DND-41 (cell line): ENCODE measurements at regions not wholly inside any gene's neighbourhood (a gene's known extent, or its start where the extent isn't known, plus 50 kb on each side); places are given as distances from the start of the nearest gene placed in this dataset.

Experiments
- ATAC-seq: fragments of 200-7000 bp; cut with Tn5 transposase; 3 replicates; pipeline ENCODE4 v1.9.1; 2021; ENCODE audit warnings: low read depth; ENCODE audit not compliant: insufficient read depth
- DNase-seq: peaks from one replicate; pipeline ENCODE4 v3.0.0-alpha.2; 2020
- H2AFZ ChIP-seq: 2 replicates; pipeline ENCODE4 v1.6.0; 2012; ENCODE audit warnings: low read depth, low read length
- H3K27ac ChIP-seq: 2 replicates; pipeline ENCODE4 v1.5.1; 2012; ENCODE audit warnings: low read length, inconsistent platforms
- H3K27me3 ChIP-seq: fragments of 200-600 bp; sonication (generic); 2 replicates; pipeline ENCODE4 v1.6.0; 2012; ENCODE audit warnings: low read length, mild to moderate bottlenecking, inconsistent platforms; ENCODE audit not compliant: insufficient read depth, poor library complexity
- H3K36me3 ChIP-seq: 2 replicates; pipeline ENCODE4 v1.5.1; 2012; ENCODE audit warnings: low read length, inconsistent platforms; ENCODE audit not compliant: insufficient read depth
- H3K4me1 ChIP-seq: 2 replicates; pipeline ENCODE4 v1.5.1; 2012; ENCODE audit warnings: mild to moderate bottlenecking, low read length; ENCODE audit not compliant: insufficient read depth
- H3K4me2 ChIP-seq: 2 replicates; pipeline ENCODE4 v1.6.0; 2012; ENCODE audit warnings: mild to moderate bottlenecking, moderate library complexity, low read length, inconsistent platforms; ENCODE audit not compliant: insufficient read depth
- H3K4me3 ChIP-seq, 2 experiments: fragments of 200-600 bp in 1 of 2; shearing (Covaris generic) in 1 of 2; 2 replicates each; pipeline ENCODE4 v1.5.1; 2012 to 2016; ENCODE audit warnings: inconsistent platforms in 2 of 2, low read length in 2 of 2, mild to moderate bottlenecking in 2 of 2, low read depth in 1 of 2, moderate library complexity in 1 of 2
- H3K79me2 ChIP-seq: 2 replicates; pipeline ENCODE4 v1.6.0; 2012; ENCODE audit warnings: low read length, inconsistent platforms; ENCODE audit not compliant: insufficient read depth
- H3K9ac ChIP-seq: 2 replicates; pipeline ENCODE4 v1.6.0; 2012; ENCODE audit warnings: low read depth, mild to moderate bottlenecking, inconsistent platforms, low read length, moderate library complexity
- H3K9me3 ChIP-seq: 2 replicates; pipeline ENCODE4 v1.5.1; 2012; ENCODE audit warnings: low read length, moderate library complexity, mild to moderate bottlenecking, inconsistent platforms; ENCODE audit not compliant: insufficient read depth, severe bottlenecking
- H4K20me1 ChIP-seq: 2 replicates; pipeline ENCODE4 v1.6.0; 2012; ENCODE audit warnings: low read length; ENCODE audit not compliant: insufficient read depth
- EZH2 ChIP-seq: IDR thresholded peaks from 3 replicates; pipeline ENCODE4 v1.6.1; 2012; ENCODE audit warnings: borderline replicate concordance, low read depth, mild to moderate bottlenecking, moderate library complexity, low read length, inconsistent platforms; ENCODE audit not compliant: severe bottlenecking
- TF ChIP-seq, protein P1 (sequence below): IDR thresholded peaks from 2 replicates; pipeline ENCODE4 v1.5.1; 2012; ENCODE audit warnings: borderline replicate concordance, low read length, moderate library complexity, mild to moderate bottlenecking; ENCODE audit not compliant: poor library complexity, severe bottlenecking; ENCODE audit errors: extremely low read depth

DNA sequence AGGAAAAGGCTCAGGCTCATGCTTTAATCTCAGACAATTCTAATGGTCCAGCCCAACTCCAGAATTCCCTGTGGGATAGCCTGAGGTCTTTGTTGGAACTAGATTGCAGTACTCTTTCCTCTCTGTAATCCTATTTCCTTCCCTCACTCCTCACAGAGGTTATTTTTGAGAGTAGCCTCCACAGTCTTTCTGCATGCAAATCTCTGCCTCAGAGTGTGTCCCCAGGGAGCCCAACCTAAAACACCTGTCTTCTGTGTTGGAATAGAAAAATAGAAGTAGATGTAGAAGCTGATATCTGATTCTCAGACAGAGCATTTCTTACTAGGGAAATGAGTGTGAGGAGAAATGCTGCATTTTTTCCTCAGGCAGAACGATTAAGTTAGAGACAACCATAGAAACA is 915.5 kb upstream of the EPHA5 start:
- no peaks in the 10 kb centered on the region for H3K4me1 ChIP-seq
- peak; percentile 31; the same call in 1 of the 3 replicates for ATAC-seq
- no peak overlapping the region for H3K27ac ChIP-seq
- H3K9me3 ChIP-seq = no peaks in the 10 kb centered on the region
- H2AFZ ChIP-seq = no peak overlapping the region
- H3K4me2 ChIP-seq = no peak overlapping the region
- H3K36me3 ChIP-seq = no peaks in the 10 kb centered on the region
- TF ChIP-seq EZH2 = no peak
- TF ChIP-seq, protein P1, sequence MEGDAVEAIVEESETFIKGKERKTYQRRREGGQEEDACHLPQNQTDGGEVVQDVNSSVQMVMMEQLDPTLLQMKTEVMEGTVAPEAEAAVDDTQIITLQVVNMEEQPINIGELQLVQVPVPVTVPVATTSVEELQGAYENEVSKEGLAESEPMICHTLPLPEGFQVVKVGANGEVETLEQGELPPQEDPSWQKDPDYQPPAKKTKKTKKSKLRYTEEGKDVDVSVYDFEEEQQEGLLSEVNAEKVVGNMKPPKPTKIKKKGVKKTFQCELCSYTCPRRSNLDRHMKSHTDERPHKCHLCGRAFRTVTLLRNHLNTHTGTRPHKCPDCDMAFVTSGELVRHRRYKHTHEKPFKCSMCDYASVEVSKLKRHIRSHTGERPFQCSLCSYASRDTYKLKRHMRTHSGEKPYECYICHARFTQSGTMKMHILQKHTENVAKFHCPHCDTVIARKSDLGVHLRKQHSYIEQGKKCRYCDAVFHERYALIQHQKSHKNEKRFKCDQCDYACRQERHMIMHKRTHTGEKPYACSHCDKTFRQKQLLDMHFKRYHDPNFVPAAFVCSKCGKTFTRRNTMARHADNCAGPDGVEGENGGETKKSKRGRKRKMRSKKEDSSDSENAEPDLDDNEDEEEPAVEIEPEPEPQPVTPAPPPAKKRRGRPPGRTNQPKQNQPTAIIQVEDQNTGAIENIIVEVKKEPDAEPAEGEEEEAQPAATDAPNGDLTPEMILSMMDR = no peak
- no peak overlapping the region for H3K9ac ChIP-seq
- H3K27me3 ChIP-seq = no peaks in the 10 kb centered on the region
- peak; percentile 6 for DNase-seq
- no peaks in the 10 kb centered on the region for H4K20me1 ChIP-seq
- no peak overlapping the region for H3K4me3 ChIP-seq
- H3K79me2 ChIP-seq = no peaks in the 10 kb centered on the region

DNA sequence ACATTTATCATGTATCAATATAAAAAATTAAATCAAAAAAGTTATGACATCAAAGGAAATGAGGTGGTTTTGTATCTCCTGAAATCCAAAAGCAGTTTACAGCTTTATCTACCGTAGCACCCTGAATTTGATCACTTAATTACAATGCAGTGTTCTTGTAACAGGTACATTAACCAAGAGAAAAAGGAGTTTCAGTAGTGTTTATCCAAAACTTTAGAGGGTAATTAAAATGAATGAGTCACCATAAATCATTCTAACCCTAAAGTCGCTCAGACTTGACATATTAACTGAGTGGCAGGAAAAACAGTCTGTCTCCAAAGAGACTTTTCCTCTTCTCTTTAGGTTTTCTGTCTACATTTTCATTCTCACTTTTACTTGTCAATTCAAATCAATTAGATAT is 907.6 kb upstream of the EPHA5 start:
- H3K27ac ChIP-seq = no peak overlapping the region
- H3K4me2 ChIP-seq = no peak overlapping the region
- no peaks in the 10 kb centered on the region for H3K27me3 ChIP-seq
- H3K9ac ChIP-seq = no peak overlapping the region
- ATAC-seq = no peak
- H3K4me3 ChIP-seq = no peak overlapping the region
- H3K4me1 ChIP-seq = no peaks in the 10 kb centered on the region
- no peaks in the 10 kb centered on the region for H3K9me3 ChIP-seq
- H3K79me2 ChIP-seq = no peaks in the 10 kb centered on the region
- H2AFZ ChIP-seq = 0 out of 2 replicates have a peak overlapping the region, but pooled peaks have one; percentile 26
- H3K36me3 ChIP-seq = no peaks in the 10 kb centered on the region
- no peak for TF ChIP-seq EZH2
- TF ChIP-seq, protein P1 = no peak
- DNase-seq = no peak
- H4K20me1 ChIP-seq = no peaks in the 10 kb centered on the region

- no peak for TF ChIP-seq EZH2
- TF ChIP-seq, protein P1 = no peak
- DNase-seq = no peak
- H2AFZ ChIP-seq = no peak overlapping the region; the same call in 1 of the 2 replicates
Measured at GRCh38 chr4:66575008-66575696, 904.9 kb upstream of the EPHA5 start.

More at GRCh38 chr4:66575008-66575696, 904.9 kb upstream of the EPHA5 start:
- H3K4me2 ChIP-seq = no peak overlapping the region
- H3K4me1 ChIP-seq = no peaks in the 10 kb centered on the region
- H4K20me1 ChIP-seq = no peaks in the 10 kb centered on the region
- no peaks in the 10 kb centered on the region for H3K36me3 ChIP-seq
- ATAC-seq = no peak
- no peaks in the 10 kb centered on the region for H3K9me3 ChIP-seq
- H3K27ac ChIP-seq = no peak overlapping the region
- H3K27me3 ChIP-seq = no peaks in the 10 kb centered on the region
- H3K9ac ChIP-seq = no peak overlapping the region
- no peak overlapping the region for H3K4me3 ChIP-seq
- H3K79me2 ChIP-seq = no peaks in the 10 kb centered on the region
